Upper lobe of left lung (tissue), 4 donors: ENCODE measurements at regions not wholly inside any gene's neighbourhood (a gene's known extent, or its start where the extent isn't known, plus 50 kb on each side); places are given as distances from the start of the nearest gene placed in this dataset.

Experiments used
- EP300 ChIP-seq, 4 donors: sonication (generic); formaldehyde crosslinking; IDR thresholded peaks; one replicate each; pipeline ENCODE4 v1.5.1; 2017; ENCODE audit warnings: antibody characterized with exemption in 4 of 4, control low read depth in 2 of 4
- POLR2A ChIP-seq, 4 donors: fragments of 450-650 bp; IDR thresholded peaks; one replicate each; pipeline ENCODE4 v1.5.1; 2016 to 2017; ENCODE audit warnings: antibody characterized with exemption in 4 of 4, mild to moderate bottlenecking in 2 of 4
- TF ChIP-seq, protein P1 (sequence below), 6 experiments: fragments of 450-650 bp in 4 of 6; fragments of 200-600 bp in 2 of 6; sonication (generic) in 2 of 6; IDR thresholded peaks; one replicate each; pipeline ENCODE4 v1.5.1; 2016 to 2019; ENCODE audit warnings: antibody characterized with exemption in 6 of 6

DNA sequence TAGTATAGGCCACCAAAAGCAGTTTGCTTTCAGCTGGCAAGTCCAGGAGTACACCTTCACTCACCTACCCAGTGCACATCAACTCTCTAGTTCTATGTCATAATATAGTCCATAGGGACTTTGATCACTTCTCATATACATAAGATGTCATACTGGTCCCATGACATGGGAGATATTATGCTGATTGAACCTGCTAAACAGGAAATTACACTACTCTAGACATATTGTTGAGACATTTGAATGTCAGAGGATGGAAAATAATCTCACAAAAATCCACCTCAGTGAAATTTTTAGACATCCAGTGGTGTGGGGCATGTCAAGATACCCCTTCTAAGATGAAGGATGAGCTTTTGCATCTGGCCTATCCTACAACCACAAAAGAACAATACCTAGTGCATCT is 322.5 kb downstream of the EN1 start:
- TF ChIP-seq POLR2A (IDR thresholded peaks at IDR 0.05) (no peak), EP300 (IDR thresholded peaks at IDR 0.05) (no peak)
- TF ChIP-seq, protein P1, sequence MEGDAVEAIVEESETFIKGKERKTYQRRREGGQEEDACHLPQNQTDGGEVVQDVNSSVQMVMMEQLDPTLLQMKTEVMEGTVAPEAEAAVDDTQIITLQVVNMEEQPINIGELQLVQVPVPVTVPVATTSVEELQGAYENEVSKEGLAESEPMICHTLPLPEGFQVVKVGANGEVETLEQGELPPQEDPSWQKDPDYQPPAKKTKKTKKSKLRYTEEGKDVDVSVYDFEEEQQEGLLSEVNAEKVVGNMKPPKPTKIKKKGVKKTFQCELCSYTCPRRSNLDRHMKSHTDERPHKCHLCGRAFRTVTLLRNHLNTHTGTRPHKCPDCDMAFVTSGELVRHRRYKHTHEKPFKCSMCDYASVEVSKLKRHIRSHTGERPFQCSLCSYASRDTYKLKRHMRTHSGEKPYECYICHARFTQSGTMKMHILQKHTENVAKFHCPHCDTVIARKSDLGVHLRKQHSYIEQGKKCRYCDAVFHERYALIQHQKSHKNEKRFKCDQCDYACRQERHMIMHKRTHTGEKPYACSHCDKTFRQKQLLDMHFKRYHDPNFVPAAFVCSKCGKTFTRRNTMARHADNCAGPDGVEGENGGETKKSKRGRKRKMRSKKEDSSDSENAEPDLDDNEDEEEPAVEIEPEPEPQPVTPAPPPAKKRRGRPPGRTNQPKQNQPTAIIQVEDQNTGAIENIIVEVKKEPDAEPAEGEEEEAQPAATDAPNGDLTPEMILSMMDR (IDR thresholded peaks at IDR 0.05): no peak
